A673 (cell line): ENCODE measurements at regions not wholly inside any gene's neighbourhood (a gene's known extent, or its start where the extent isn't known, plus 50 kb on each side); places are given as distances from the start of the nearest gene placed in this dataset.

Experiments
- CTCF ChIP-seq: fragments of 300-800, 200-600 bp; sonication (generic); conservative IDR thresholded peaks from 2 replicates; pipeline ENCODE4 v1.5.1; 2017; ENCODE audit warnings: low read depth, mild to moderate bottlenecking, antibody characterized with exemption, low read length, moderate library complexity, mixed read lengths
- EZH2 ChIP-seq: fragments of 200-600 bp; sonication (generic); IDR thresholded peaks from 2 replicates; pipeline ENCODE4 v1.6.1; 2017; ENCODE audit warnings: borderline replicate concordance, low read depth, mild to moderate bottlenecking, mixed read lengths, antibody characterized with exemption, low read length; ENCODE audit not compliant: poor library complexity, severe bottlenecking

DNA sequence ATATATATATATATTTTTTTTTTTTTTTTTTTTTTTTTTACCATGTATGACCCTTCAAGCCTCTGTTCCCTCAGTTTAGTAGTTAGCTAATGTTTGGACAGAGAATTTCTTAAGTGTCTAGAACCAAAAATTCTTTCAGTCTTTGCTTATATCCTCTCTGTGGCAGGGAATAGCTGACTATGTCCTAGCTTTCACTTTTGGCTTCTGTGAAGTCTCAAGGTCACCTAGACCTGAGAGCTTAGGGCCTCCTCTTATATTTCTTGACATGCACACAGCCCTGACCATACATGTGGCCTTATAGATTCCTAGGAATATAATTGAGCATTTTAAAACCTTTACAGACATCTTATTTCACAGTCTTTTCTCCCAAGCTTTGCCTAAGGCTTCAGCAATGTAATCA lies 930.8 kb upstream of the CDH9 start:
- TF ChIP-seq CTCF (no peak), EZH2 (no peak)
